OCI-LY7 (cell line): ENCODE measurements at regions not wholly inside any gene's neighbourhood (a gene's known extent, or its start where the extent isn't known, plus 50 kb on each side); places are given as distances from the start of the nearest gene placed in this dataset.

ENCODE experiments used
- CTCF ChIP-seq: fragments of 200-600 bp; sonication (generic); conservative IDR thresholded peaks from 2 replicates; pipeline ENCODE4 v1.5.1; 2014; ENCODE audit warnings: mild to moderate bottlenecking, antibody characterized with exemption, low read length, moderate library complexity, mixed read lengths
- EZH2phosphoT487 ChIP-seq: fragments of 200-600 bp; sonication (generic); IDR thresholded peaks from 2 replicates; pipeline ENCODE4 v1.6.1; 2018; ENCODE audit warnings: low read depth, borderline replicate concordance, mild to moderate bottlenecking, mixed run types, antibody characterized with exemption, low read length, moderate library complexity, mixed read lengths

GRCh38 chr1:13913396-13913795 is 213.4 kb downstream of the PRDM2 start:
- TF ChIP-seq CTCF (no peak), EZH2phosphoT487 (no peak)
